Esophagus squamous epithelium (tissue), 5 donors: ENCODE measurements at regions not wholly inside any gene's neighbourhood (a gene's known extent, or its start where the extent isn't known, plus 50 kb on each side); places are given as distances from the start of the nearest gene placed in this dataset.

Source experiments
- DNase-seq: peaks from one replicate; lab custom pipeline; 2025; lab: John Stamatoyannopoulos, UW
- H3K27ac ChIP-seq, 4 donors: fragments of 200-600 bp; sonication (generic); one replicate each; pipeline ENCODE4 v1.5.1; 2016 to 2019; ENCODE audit warnings: mild to moderate bottlenecking in 1 of 4
- H3K27me3 ChIP-seq, 4 donors: fragments of 200-600 bp; sonication (generic); 1 replicate in 3 of 4; 2 replicates in 1 of 4; pipeline versions ENCODE4 v1.5.1 to v1.6.0; 2017 to 2021; ENCODE audit warnings: antibody characterized with exemption in 1 of 4
- H3K36me3 ChIP-seq, 3 donors: fragments of 200-600 bp; sonication (generic); one replicate each; pipeline ENCODE4 v1.5.1; 2016 to 2019
- H3K4me1 ChIP-seq, 3 donors: fragments of 200-600 bp; sonication (generic); one replicate each; pipeline ENCODE4 v1.5.1; 2017 to 2019
- H3K4me3 ChIP-seq, 4 donors: fragments of 200-600 bp; sonication (generic); 1 replicate in 3 of 4; 2 replicates in 1 of 4; pipeline ENCODE4 v1.5.1; 2016 to 2019; ENCODE audit warnings: mild to moderate bottlenecking in 2 of 4, moderate library complexity in 1 of 4
- H3K9me3 ChIP-seq, 3 donors: fragments of 200-600 bp; sonication (generic); one replicate each; pipeline ENCODE4 v1.5.1; 2016 to 2019
- CTCF ChIP-seq, 6 experiments: fragments of 450-650 bp in 4 of 6; fragments of 200-600 bp in 2 of 6; sonication (generic) in 2 of 6; IDR thresholded peaks; one replicate each; pipeline ENCODE4 v1.5.1; 2016 to 2019; ENCODE audit warnings: antibody characterized with exemption in 6 of 6, mild to moderate bottlenecking in 4 of 6, moderate library complexity in 4 of 6
- POLR2A ChIP-seq, 4 donors: fragments of 450-650 bp; IDR thresholded peaks; one replicate each; pipeline ENCODE4 v1.6.1; 2017; ENCODE audit warnings: antibody characterized with exemption in 4 of 4, mild to moderate bottlenecking in 4 of 4, moderate library complexity in 3 of 4
- WGBS, 2 donors: methylation state at CpG; one replicate each; pipeline ENCODE4 v1.1.5; 2018; 5-methylcytosine and 5-hydroxymethylcytosine counted together
- intact Hi-C: fragments of 100-400 bp; cut with DNase I; formaldehyde crosslinking; loops from one replicate; pipeline ENCODE4 v1.15.0; 2022
- donor health status: DM: yes; HTN: yes; CAD: no.

GRCh38 chr4:34365946-34366345 lies 1878.4 kb downstream of the ARAP2 start:
- DNase-seq = no peak
- no peaks in the 10 kb centered on the region for H3K36me3 ChIP-seq
- H3K4me1 ChIP-seq = no peaks in the 10 kb centered on the region
- no peaks in the 10 kb centered on the region for H3K9me3 ChIP-seq
- no peaks in the 10 kb centered on the region for H3K27me3 ChIP-seq
- H3K27ac ChIP-seq = no peak overlapping the region
- TF ChIP-seq POLR2A (IDR thresholded peaks at IDR 0.05) = no peak
- TF ChIP-seq CTCF (IDR thresholded peaks at IDR 0.05) = no peak
- no peak overlapping the region for H3K4me3 ChIP-seq
- intact Hi-C loops = no loop called here
- 77 to 95% methylated on average over 2 of the region's 2 CpGs for WGBS, 2 donors

- Histone ChIP-seq H3K4me3 (no peak overlapping the region), H3K27ac (no peak overlapping the region), H3K9me3 (no peaks in the 10 kb centered on the region), H3K27me3 (no peaks in the 10 kb centered on the region), H3K36me3 (no peaks in the 10 kb centered on the region), H3K4me1 (no peaks in the 10 kb centered on the region)
- TF ChIP-seq CTCF (IDR thresholded peaks at IDR 0.05) (no peak), POLR2A (IDR thresholded peaks at IDR 0.05) (no peak)
- no peak for DNase-seq
- intact Hi-C loops = no loop called here
- WGBS, 2 donors = 47 to 65% methylated on average over 2 of the region's 2 CpGs
Observed at GRCh38 chr4:34371676-34372075, 1872.6 kb downstream of the ARAP2 start.

GRCh38 chr4:34372815-34373214 lies 1871.5 kb downstream of the ARAP2 start:
- Histone ChIP-seq H3K9me3 (no peaks in the 10 kb centered on the region), H3K27me3 (no peaks in the 10 kb centered on the region), H3K4me3 (no peak overlapping the region), H3K36me3 (no peaks in the 10 kb centered on the region), H3K27ac (no peak overlapping the region), H3K4me1 (no peaks in the 10 kb centered on the region)
- intact Hi-C loops = no loop called here
- no peak for TF ChIP-seq CTCF (IDR thresholded peaks at IDR 0.05)
- no peak for TF ChIP-seq POLR2A (IDR thresholded peaks at IDR 0.05)
- 53 to 60% methylated on average over 2 of the region's 2 CpGs for WGBS, 2 donors
- DNase-seq = no peak

- Histone ChIP-seq H3K4me3 (no peak overlapping the region), H3K36me3 (no peaks in the 10 kb centered on the region), H3K27me3 (no peaks in the 10 kb centered on the region), H3K27ac (no peak overlapping the region), H3K4me1 (no peaks in the 10 kb centered on the region), H3K9me3 (no peaks in the 10 kb centered on the region)
- no peak for DNase-seq
- no peak for TF ChIP-seq CTCF (IDR thresholded peaks at IDR 0.05)
- TF ChIP-seq POLR2A (IDR thresholded peaks at IDR 0.05) = no peak
- WGBS, 2 donors = 85 to 90% methylated on average over 3 of the region's 3 CpGs
- intact Hi-C loops = no loop called here
Observed at GRCh38 chr4:34373456-34373855, 1870.9 kb downstream of the ARAP2 start.

- 71 to 84% methylated on average over 2 of the region's 2 CpGs for WGBS, 2 donors
Observed at GRCh38 chr4:34412233-34412632, 1832.1 kb downstream of the ARAP2 start.

More at GRCh38 chr4:34412233-34412632, 1832.1 kb downstream of the ARAP2 start:
- H3K36me3 ChIP-seq = no peaks in the 10 kb centered on the region
- TF ChIP-seq CTCF (IDR thresholded peaks at IDR 0.05) = no peak
- no peak overlapping the region for H3K27ac ChIP-seq
- no peak for DNase-seq
- intact Hi-C loops = no loop called here
- no peaks in the 10 kb centered on the region for H3K27me3 ChIP-seq
- no peaks in the 10 kb centered on the region for H3K4me1 ChIP-seq
- H3K9me3 ChIP-seq = peaks cover 0 to 10% (median 4%) of the 10 kb centered on the region in 3 donors
- no peak overlapping the region for H3K4me3 ChIP-seq
